T-helper 2 cell treated with Interferon-gamma antibody and Interleukin-4, amounts not matched to agents 100 ng/mL and 5 ng/mL, for 36 hours (primary cell): ENCODE measurements at regions not wholly inside any gene's neighbourhood (a gene's known extent, or its start where the extent isn't known, plus 50 kb on each side); places are given as distances from the start of the nearest gene placed in this dataset.
"Not testable (repeated sequence)": the region's sequence is repeated elsewhere in the genome, so short reads cannot be mapped to it uniquely, and the experiment has no call there.

Experiments used
- intact Hi-C: fragments of 100-400 bp; cut with micrococcal nuclease; formaldehyde crosslinking; loops from one replicate; pipeline ENCODE4 v1.15.1; 2023

- intact Hi-C loops = no loop called here
Observed at GRCh38 chr22:47616396-47617020, 854.1 kb downstream of the TBC1D22A start.

- intact Hi-C loops = no loop called here
Observed at GRCh38 chr22:47615051-47615450, 852.6 kb downstream of the TBC1D22A start.

- intact Hi-C loops = no loop called here
Observed at GRCh38 chr22:47613606-47614350, 851.3 kb downstream of the TBC1D22A start.

GRCh38 chr22:47613181-47613580 lies 850.7 kb downstream of the TBC1D22A start:
- intact Hi-C loops = not testable (repeated sequence)

- intact Hi-C loops = no loop called here
Observed at GRCh38 chr22:47612311-47612910, 850.0 kb downstream of the TBC1D22A start.

- intact Hi-C loops = no loop called here
Observed at GRCh38 chr22:47610764-47611163, 848.3 kb downstream of the TBC1D22A start.

GRCh38 chr22:47610281-47610680 lies 847.8 kb downstream of the TBC1D22A start:
- intact Hi-C loops = no loop called here

- intact Hi-C loops = no loop called here
Observed at GRCh38 chr22:47609653-47610052, 847.2 kb downstream of the TBC1D22A start.

GRCh38 chr22:47608421-47608820 lies 846.0 kb downstream of the TBC1D22A start:
- intact Hi-C loops = no loop called here

- intact Hi-C loops = no loop called here
Observed at GRCh38 chr22:47607486-47607885, 845.0 kb downstream of the TBC1D22A start.

GRCh38 chr22:47606426-47606825 lies 844.0 kb downstream of the TBC1D22A start:
- intact Hi-C loops = no loop called here

- intact Hi-C loops = no loop called here
Observed at GRCh38 chr22:47605886-47606285, 843.4 kb downstream of the TBC1D22A start.

- intact Hi-C loops = no loop called here
Observed at GRCh38 chr22:47605441-47605840, 843.0 kb downstream of the TBC1D22A start.

GRCh38 chr22:47604563-47604962 lies 842.1 kb downstream of the TBC1D22A start:
- intact Hi-C loops = no loop called here

- intact Hi-C loops = no loop called here
Observed at GRCh38 chr22:47602732-47603131, 840.3 kb downstream of the TBC1D22A start.

GRCh38 chr22:47601666-47602065 lies 839.2 kb downstream of the TBC1D22A start:
- intact Hi-C loops = no loop called here

- intact Hi-C loops = no loop called here
Observed at GRCh38 chr22:47600791-47601625, 838.6 kb downstream of the TBC1D22A start.

- intact Hi-C loops = no loop called here
Observed at GRCh38 chr22:47600281-47600680, 837.8 kb downstream of the TBC1D22A start.

GRCh38 chr22:47599753-47600152 lies 837.3 kb downstream of the TBC1D22A start:
- intact Hi-C loops = no loop called here

- intact Hi-C loops = no loop called here
Observed at GRCh38 chr22:47598864-47599263, 836.4 kb downstream of the TBC1D22A start.

- intact Hi-C loops = no loop called here
Observed at GRCh38 chr22:47597041-47597440, 834.6 kb downstream of the TBC1D22A start.
